Endothelial cell of umbilical vein (primary cell): ENCODE measurements at regions not wholly inside any gene's neighbourhood (a gene's known extent, or its start where the extent isn't known, plus 50 kb on each side); places are given as distances from the start of the nearest gene placed in this dataset.

ENCODE experiments used
- BruUV-seq: library from RNA; stranded (reverse); fragments of 400-500 nt; replicated peaks from 2 replicates; lab custom pipeline; 2021; lab: Mats Ljungman, UMichigan
- CTCF ChIA-PET: fragments of 300-600, 350-600 bp; sonication (Branson Sonifier 250); formaldehyde crosslinking; loops from one replicate; lab custom pipeline; 2021; ENCODE audit warnings: antibody characterized with exemption, inconsistent platforms; lab: Charles Lee
- POLR2A ChIA-PET: fragments of 300-600, 350-600 bp; sonication (Branson Sonifier 250); formaldehyde crosslinking; loops from one replicate; lab custom pipeline; 2021; ENCODE audit warnings: antibody characterized with exemption, inconsistent platforms; lab: Charles Lee
- DNase-seq: peaks from one replicate; pipeline ENCODE4 v3.0.0-alpha.2; 2011; ENCODE audit warnings: low read depth, low spot score
- FAIRE-seq: peaks from 2 replicates; lab custom pipeline; 2011; peaks lifted over from hg19 to GRCh38; lab: Jason Lieb, UNC
- H2AFZ ChIP-seq: 2 replicates; pipeline ENCODE4 v1.6.0; 2012; ENCODE audit warnings: low read depth, low read length, control low read depth, inconsistent platforms
- H3K27ac ChIP-seq: 2 replicates; pipeline ENCODE4 v1.5.1; 2011; ENCODE audit warnings: low read depth, mild to moderate bottlenecking, control low read depth, low read length, moderate library complexity; ENCODE audit not compliant: insufficient read depth
- H3K27me3 ChIP-seq, 2 experiments: 2 replicates each; pipeline versions ENCODE4 v1.6.0 to v1.6.1; 2011; ENCODE audit warnings: low read length in 2 of 2, mixed read lengths in 1 of 2; ENCODE audit not compliant: control insufficient read depth in 2 of 2, insufficient read depth in 2 of 2
- H3K36me3 ChIP-seq, 2 experiments: 2 replicates in 1 of 2; 3 replicates in 1 of 2; pipeline ENCODE4 v1.5.1; 2011; ENCODE audit warnings: low read length in 2 of 2, mild to moderate bottlenecking in 1 of 2, moderate library complexity in 1 of 2; ENCODE audit not compliant: control insufficient read depth in 2 of 2, insufficient read depth in 2 of 2; ENCODE audit errors: extremely low read depth in 1 of 2
- H3K4me1 ChIP-seq: 3 replicates; pipeline ENCODE4 v1.5.1; 2011; ENCODE audit warnings: mild to moderate bottlenecking, low read length; ENCODE audit not compliant: control insufficient read depth, insufficient read depth; ENCODE audit errors: extremely low read depth
- H3K4me2 ChIP-seq: 2 replicates; pipeline ENCODE4 v1.6.1; 2011; ENCODE audit warnings: low read length, control low read depth, mixed read lengths; ENCODE audit not compliant: insufficient read depth
- H3K4me3 ChIP-seq, 3 experiments: fragments of 200-600 bp in 1 of 3; sonication (generic), shearing (Covaris generic) in 1 of 3; replicated peaks in 1 of 3; 2 replicates each; pipeline ENCODE4 v1.5.1; 2011 to 2016; ENCODE audit warnings: control low read depth in 3 of 3, low read length in 3 of 3, mild to moderate bottlenecking in 2 of 3, inconsistent platforms in 1 of 3, low read depth in 1 of 3, moderate library complexity in 1 of 3; ENCODE audit not compliant: insufficient read depth in 1 of 3
- H3K79me2 ChIP-seq: 2 replicates; pipeline ENCODE4 v1.6.0; 2012; ENCODE audit warnings: low read length, inconsistent platforms; ENCODE audit not compliant: control insufficient read depth, insufficient read depth
- H3K9ac ChIP-seq: replicated peaks from 2 replicates; pipeline ENCODE3; 2011; ENCODE audit warnings: low read length, control low read depth; ENCODE audit not compliant: insufficient read depth; ENCODE audit errors: extremely low read depth
- H3K9me1 ChIP-seq: replicated peaks from 3 replicates; pipeline ENCODE4 v1.6.0; 2011; ENCODE audit warnings: mild to moderate bottlenecking, low read length; ENCODE audit not compliant: control insufficient read depth, insufficient read depth; ENCODE audit errors: extremely low read depth
- H3K9me3 ChIP-seq: replicated peaks from 2 replicates; pipeline ENCODE4 v1.5.1; 2012; ENCODE audit warnings: low read length, inconsistent platforms; ENCODE audit not compliant: control insufficient read depth, insufficient read depth
- H4K20me1 ChIP-seq: replicated peaks from 2 replicates; pipeline ENCODE3; 2011; ENCODE audit warnings: mild to moderate bottlenecking, low read length; ENCODE audit not compliant: control insufficient read depth, insufficient read depth; ENCODE audit errors: extremely low read depth
- CTCF ChIP-seq, 2 donors: IDR thresholded peaks; 1 replicate in 1 of 2; 2 replicates in 1 of 2; pipeline ENCODE4 v1.5.1; 2011; ENCODE audit warnings: low read length in 2 of 2, mild to moderate bottlenecking in 2 of 2, moderate library complexity in 2 of 2, control low read depth in 1 of 2, inconsistent platforms in 1 of 2, low read depth in 1 of 2; ENCODE audit not compliant: insufficient read depth in 1 of 2; ENCODE audit errors: extremely low read depth in 1 of 2
- EZH2 ChIP-seq: IDR thresholded peaks from 2 replicates; pipeline ENCODE4 v1.6.1; 2012; ENCODE audit warnings: borderline replicate concordance, low read depth, mild to moderate bottlenecking, moderate library complexity, low read length, inconsistent platforms; ENCODE audit not compliant: severe bottlenecking
- FOS ChIP-seq: IDR thresholded peaks from 2 replicates; pipeline ENCODE4 v1.6.1; 2011; ENCODE audit warnings: mild to moderate bottlenecking, low read length, moderate library complexity, borderline replicate concordance; ENCODE audit not compliant: insufficient read depth
- GATA2 ChIP-seq: IDR thresholded peaks from 2 replicates; pipeline ENCODE4 v1.7.0; 2011; ENCODE audit warnings: low read depth, mild to moderate bottlenecking, moderate library complexity, mixed read lengths, low read length; ENCODE audit not compliant: insufficient read length, insufficient read depth
- JUN ChIP-seq: IDR thresholded peaks from 2 replicates; pipeline ENCODE4 v1.6.1; 2011; ENCODE audit warnings: borderline replicate concordance, low read depth; ENCODE audit not compliant: insufficient read length, insufficient read depth
- MAX ChIP-seq: IDR thresholded peaks from 2 replicates; pipeline ENCODE4 v1.6.1; 2011; ENCODE audit not compliant: insufficient read depth, insufficient read length
- MYC ChIP-seq: IDR thresholded peaks from one replicate; pipeline ENCODE4 v1.6.1; 2011; ENCODE audit warnings: mild to moderate bottlenecking, low read depth, low read length
- POLR2A ChIP-seq: IDR thresholded peaks from 2 replicates; pipeline ENCODE4 v1.6.1; 2012; ENCODE audit warnings: low read depth, mild to moderate bottlenecking, control low read depth, low read length
- POLR2AphosphoS5 ChIP-seq: IDR thresholded peaks from 2 replicates; pipeline ENCODE4 v1.6.1; 2012; ENCODE audit warnings: low read depth, mild to moderate bottlenecking, control low read depth, low read length, moderate library complexity; ENCODE audit not compliant: insufficient read depth
- dilution Hi-C: fragments of 300-500 bp; cut with MboI; formaldehyde crosslinking; loops from one replicate; pipeline ENCODE4 v1.15.0; 2019; ENCODE audit warnings: low sequenced_read_pairs; ENCODE audit not compliant: extremely low pct_ligation_motif_present
- intact Hi-C: fragments of 100-400 bp; cut with micrococcal nuclease; formaldehyde crosslinking; loops from one replicate; pipeline ENCODE4 v1.10.0; 2022

- Histone ChIP-seq H3K27ac (no peak overlapping the region), H3K9ac (no peak overlapping the region), H3K9me3 (no peaks in the 10 kb centered on the region), H3K4me3 (no peak overlapping the region), H4K20me1 (no peaks in the 10 kb centered on the region), H3K27me3 (no peaks in the 10 kb centered on the region), H3K9me1 (no peaks in the 10 kb centered on the region), H3K4me2 (no peak overlapping the region), H3K79me2 (no peaks in the 10 kb centered on the region), H3K4me1 (no peaks in the 10 kb centered on the region), H2AFZ (no peak overlapping the region), H3K36me3 (no peaks in the 10 kb centered on the region)
- no TSS peak for BruUV-seq
- ChIA-PET CTCF (no interaction called here), POLR2A (no interaction called here)
- dilution Hi-C loops (no loop called here), intact Hi-C loops (no loop called here)
- no peak for TF ChIP-seq CTCF (IDR thresholded peaks at IDR 0.05; ENCODE audit: extremely low read depth in 1 of 2, insufficient read depth in 1 of 2, low read depth in 1 of 2, low read length in 2 of 2)
- TF ChIP-seq POLR2A = no peak
- TF ChIP-seq MAX = no peak
- no peak for TF ChIP-seq MYC
- no peak for TF ChIP-seq EZH2
- no peak for TF ChIP-seq JUN
- no peak for TF ChIP-seq POLR2AphosphoS5
- TF ChIP-seq GATA2 = no peak
- TF ChIP-seq FOS = no peak
- FAIRE-seq (no peak), DNase-seq (no peak)
These were observed 105.5 kb upstream of the FERMT1 start for GRCh38 chr20:6228302-6228843.
